GM13977 (cell line): ENCODE measurements at regions not wholly inside any gene's neighbourhood (a gene's known extent, or its start where the extent isn't known, plus 50 kb on each side); places are given as distances from the start of the nearest gene placed in this dataset.

ENCODE experiments used
- DNase-seq: peaks from one replicate; pipeline ENCODE4 v3.0.0; 2012; ENCODE audit warnings: low spot score
- in situ Hi-C: fragments of 300-500 bp; cut with MboI; formaldehyde crosslinking; loops from one replicate; pipeline ENCODE4 v1.12.0; 2022; ENCODE audit warnings: low sequenced_read_pairs, low pct_unique_long_range_greater_than_20kb, mixed read lengths, inconsistent platforms; ENCODE audit not compliant: unreplicated experiment
- TF ChIP-seq, protein P1 (sequence below): IDR thresholded peaks from 2 replicates; pipeline ENCODE4 v1.5.1; 2012; ENCODE audit warnings: mild to moderate bottlenecking, control low read depth; ENCODE audit not compliant: insufficient read depth; ENCODE audit errors: extremely low read depth, missing control alignments

DNA sequence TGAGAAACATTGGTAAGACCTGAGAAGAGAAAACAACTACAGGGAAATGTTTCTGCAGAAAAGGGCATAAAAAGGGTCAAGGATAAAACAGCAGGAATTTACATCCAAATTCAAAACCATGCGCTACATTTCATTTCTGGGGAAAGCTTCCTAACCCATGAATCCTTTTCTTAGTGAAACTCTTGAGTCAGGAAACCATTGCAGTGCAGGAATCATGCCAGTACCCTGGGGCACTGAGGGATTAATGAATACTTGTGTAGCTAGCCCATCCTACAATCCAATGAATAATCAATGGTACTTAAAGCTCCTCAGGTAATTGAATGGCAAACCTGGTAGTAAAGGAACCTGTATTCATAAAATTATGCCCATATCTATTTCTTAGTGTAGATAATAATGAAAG lies 580.5 kb downstream of the TLE1 start:
- DNase-seq, result no peak
- in situ Hi-C loops, result no loop called here
- TF ChIP-seq, protein P1, sequence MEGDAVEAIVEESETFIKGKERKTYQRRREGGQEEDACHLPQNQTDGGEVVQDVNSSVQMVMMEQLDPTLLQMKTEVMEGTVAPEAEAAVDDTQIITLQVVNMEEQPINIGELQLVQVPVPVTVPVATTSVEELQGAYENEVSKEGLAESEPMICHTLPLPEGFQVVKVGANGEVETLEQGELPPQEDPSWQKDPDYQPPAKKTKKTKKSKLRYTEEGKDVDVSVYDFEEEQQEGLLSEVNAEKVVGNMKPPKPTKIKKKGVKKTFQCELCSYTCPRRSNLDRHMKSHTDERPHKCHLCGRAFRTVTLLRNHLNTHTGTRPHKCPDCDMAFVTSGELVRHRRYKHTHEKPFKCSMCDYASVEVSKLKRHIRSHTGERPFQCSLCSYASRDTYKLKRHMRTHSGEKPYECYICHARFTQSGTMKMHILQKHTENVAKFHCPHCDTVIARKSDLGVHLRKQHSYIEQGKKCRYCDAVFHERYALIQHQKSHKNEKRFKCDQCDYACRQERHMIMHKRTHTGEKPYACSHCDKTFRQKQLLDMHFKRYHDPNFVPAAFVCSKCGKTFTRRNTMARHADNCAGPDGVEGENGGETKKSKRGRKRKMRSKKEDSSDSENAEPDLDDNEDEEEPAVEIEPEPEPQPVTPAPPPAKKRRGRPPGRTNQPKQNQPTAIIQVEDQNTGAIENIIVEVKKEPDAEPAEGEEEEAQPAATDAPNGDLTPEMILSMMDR, result no peak

DNA sequence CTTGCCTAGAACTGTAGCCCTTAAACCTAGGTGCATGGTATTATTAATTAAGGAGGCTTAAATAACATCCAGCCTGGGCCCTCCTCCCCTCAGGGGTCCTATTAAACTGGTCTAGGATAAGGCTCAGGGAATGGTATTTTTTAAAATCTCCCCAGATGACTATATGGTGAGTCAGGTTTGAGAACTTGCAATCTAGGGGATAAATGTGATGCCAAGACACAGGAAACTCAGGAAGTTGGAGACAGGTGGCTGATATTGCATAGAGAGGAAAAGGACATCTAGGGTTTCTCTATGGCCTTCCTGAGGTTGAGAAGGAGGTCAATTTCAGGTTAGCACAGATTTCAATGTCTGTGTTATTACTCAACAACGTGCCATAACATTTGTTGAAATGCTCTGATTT lies 581.0 kb downstream of the TLE1 start:
- no peak for DNase-seq
- TF ChIP-seq, protein P1, result no peak
- in situ Hi-C loops, result no loop called here

DNA sequence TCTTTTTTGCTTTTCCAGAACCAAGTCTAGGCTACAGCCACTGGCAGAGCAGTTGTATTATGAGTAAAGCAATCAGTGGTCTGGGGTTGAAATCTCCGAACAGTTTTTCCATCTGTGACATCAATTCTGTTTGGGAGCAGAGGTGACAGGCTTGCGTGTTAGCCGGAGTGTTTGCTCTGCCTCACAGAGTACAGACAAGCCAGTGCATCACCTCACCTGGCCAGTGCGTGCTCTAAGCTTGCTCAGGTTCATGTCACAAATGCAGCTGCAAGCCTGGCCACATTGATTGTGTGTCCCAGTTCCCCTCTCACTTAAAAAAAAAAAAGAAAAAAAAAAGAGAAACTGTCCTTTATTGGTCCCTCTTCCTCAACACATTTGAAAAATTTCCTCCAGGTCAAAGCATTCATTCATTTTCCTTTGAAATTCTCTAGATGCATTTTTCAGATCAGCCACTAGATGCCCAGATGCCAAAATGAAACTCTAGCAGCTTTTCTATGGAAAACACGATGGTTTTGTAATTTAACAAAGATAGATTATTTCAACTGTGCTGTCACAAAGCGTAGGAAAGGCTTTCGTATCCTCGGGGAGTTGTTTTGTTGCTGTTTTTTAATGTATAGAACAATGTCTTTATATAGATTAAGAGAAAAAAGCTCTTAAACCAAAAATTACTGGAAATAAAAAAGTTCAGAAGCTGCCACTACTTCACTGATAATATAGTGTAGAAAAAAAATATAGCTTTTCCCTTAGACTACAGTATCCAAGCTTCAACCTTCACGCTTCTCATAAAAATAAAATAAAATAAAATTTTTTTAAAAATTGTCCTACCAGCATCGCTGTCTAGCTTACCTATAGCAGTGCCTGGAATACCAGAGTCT lies 585.5 kb downstream of the TLE1 start:
- TF ChIP-seq, protein P1, result no peak
- in situ Hi-C loops, result no loop called here
- DNase-seq, result no peak

DNA sequence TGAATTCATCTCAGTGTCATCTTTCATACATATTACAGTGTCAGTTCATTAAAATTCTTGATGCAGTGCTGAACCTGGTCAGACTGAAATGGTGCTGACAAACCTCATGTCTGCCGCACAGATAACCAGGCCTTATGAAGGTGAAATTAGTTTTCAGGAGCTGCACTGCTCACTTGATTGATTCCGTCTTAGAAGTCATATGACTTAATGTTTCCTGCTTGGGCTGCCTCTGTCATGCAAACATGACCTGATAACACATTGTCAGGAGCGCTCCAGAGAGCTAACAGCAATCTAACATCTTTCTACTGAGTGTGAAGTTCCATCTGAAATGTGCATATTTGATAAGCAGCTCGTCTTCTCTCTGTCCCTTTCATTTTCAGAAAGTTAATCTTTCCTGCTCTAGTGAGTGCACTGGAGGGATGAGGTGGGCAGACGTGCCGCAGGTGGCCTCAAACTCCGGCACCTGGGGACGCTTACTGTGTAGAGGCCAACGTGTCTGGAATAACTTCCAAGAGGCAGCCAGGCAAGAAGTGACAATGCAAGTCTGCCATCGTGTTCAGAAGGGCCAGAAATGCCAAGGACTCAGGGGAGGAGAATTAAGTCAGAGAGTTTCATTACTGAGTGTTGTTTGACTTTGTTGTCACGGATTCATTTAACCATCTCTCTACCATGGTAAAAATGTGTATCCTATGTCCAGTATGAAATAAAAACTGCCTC lies 592.1 kb downstream of the TLE1 start:
- TF ChIP-seq, protein P1, result no peak
- no peak for DNase-seq
- in situ Hi-C loops, result no loop called here

DNA sequence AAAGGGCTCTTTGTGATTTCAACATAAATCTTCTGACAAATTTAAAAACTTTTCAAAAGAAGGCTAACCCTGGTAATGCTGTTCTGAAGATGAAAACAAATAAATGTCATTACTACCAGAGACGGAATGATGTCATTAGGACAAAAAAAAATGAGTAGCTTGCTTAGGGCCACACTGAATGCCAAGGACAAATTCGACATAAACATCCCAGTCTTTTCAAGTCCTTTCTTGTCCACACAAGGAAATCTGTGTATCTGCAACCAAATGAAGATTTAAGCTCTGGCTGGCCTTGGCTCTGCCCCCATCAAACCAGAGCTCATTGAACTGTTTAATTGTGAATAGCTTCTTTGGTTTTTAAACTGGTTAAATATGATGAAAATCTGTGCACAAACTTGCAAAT lies 592.7 kb downstream of the TLE1 start:
- in situ Hi-C loops, result no loop called here
- no peak for DNase-seq
- TF ChIP-seq, protein P1, result no peak

DNA sequence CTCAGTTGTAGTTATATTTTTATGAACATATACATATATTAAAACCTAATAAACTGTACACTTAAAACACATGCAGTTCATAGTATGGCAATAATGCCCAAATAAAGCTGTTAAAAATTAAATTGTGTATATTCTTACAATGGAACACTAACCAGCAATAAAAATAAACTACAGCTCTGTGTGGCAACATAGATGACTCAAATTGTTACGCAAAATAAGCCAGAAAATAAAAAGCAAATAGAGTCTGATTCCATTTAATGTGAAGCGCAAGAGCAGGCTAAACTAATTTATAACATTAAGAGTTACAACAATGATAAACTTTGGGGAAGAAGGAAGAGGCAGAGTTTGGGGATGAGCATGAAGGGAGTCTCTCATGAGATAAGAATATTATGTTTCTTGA lies 597.3 kb downstream of the TLE1 start:
- DNase-seq, result no peak
- TF ChIP-seq, protein P1, result no peak
- in situ Hi-C loops, result no loop called here
